Progenitor cell of endocrine pancreas (in vitro differentiated cells): ENCODE measurements at regions not wholly inside any gene's neighbourhood (a gene's known extent, or its start where the extent isn't known, plus 50 kb on each side); places are given as distances from the start of the nearest gene placed in this dataset.

Experiments used
- DNase-seq: peaks from one replicate; pipeline ENCODE4 v3.0.0; 2021; ENCODE audit warnings: low spot score; ENCODE audit not compliant: unreplicated experiment
- H3K27ac Mint-ChIP-seq: 2 replicates; pipeline ENCODE4 v1.8.0; 2021; ENCODE audit warnings: mild to moderate bottlenecking, moderate library complexity, mixed read lengths
- H3K27me3 Mint-ChIP-seq: 2 replicates; pipeline ENCODE4 v1.8.0; 2021; ENCODE audit warnings: mixed read lengths
- H3K36me3 Mint-ChIP-seq: 2 replicates; pipeline ENCODE4 v1.8.0; 2022; ENCODE audit warnings: mixed read lengths; ENCODE audit not compliant: insufficient read depth
- H3K4me1 Mint-ChIP-seq: 2 replicates; pipeline ENCODE4 v1.8.0; 2021; ENCODE audit warnings: low read depth, mixed read lengths
- H3K4me3 Mint-ChIP-seq: 2 replicates; pipeline ENCODE4 v1.8.0; 2021; ENCODE audit warnings: low read depth, mild to moderate bottlenecking, moderate library complexity, mixed read lengths
- H3K9me3 Mint-ChIP-seq: 2 replicates; pipeline ENCODE4 v1.8.0; 2021; ENCODE audit warnings: low read depth, mixed read lengths
- CTCF ChIP-seq: fragments of 200-600 bp; sonication (generic); IDR thresholded peaks from one replicate; pipeline ENCODE4 v1.5.0; 2021; ENCODE audit warnings: antibody characterized with exemption, mild to moderate bottlenecking; ENCODE audit not compliant: unreplicated experiment

- H3K27ac Mint-ChIP-seq = no peak overlapping the region
- no peak for TF ChIP-seq CTCF
- no peak for DNase-seq
- H3K36me3 Mint-ChIP-seq = no peaks in the 10 kb centered on the region
- no peaks in the 10 kb centered on the region for H3K9me3 Mint-ChIP-seq
- H3K4me1 Mint-ChIP-seq = peaks cover 24% of the 10 kb centered on the region
- no peak overlapping the region for H3K4me3 Mint-ChIP-seq
- no peaks in the 10 kb centered on the region for H3K27me3 Mint-ChIP-seq
Measured at GRCh38 chr2:58903427-58903826, 662.3 kb upstream of the FANCL start.

- Mint-ChIP-seq H3K36me3 (no peaks in the 10 kb centered on the region), H3K9me3 (no peaks in the 10 kb centered on the region), H3K4me3 (no peak overlapping the region), H3K4me1 (peaks cover 19% of the 10 kb centered on the region), H3K27me3 (no peaks in the 10 kb centered on the region), H3K27ac (no peak overlapping the region)
- TF ChIP-seq CTCF = no peak
- no peak for DNase-seq
Measured at GRCh38 chr2:58900246-58901027, 659.3 kb upstream of the FANCL start.

GRCh38 chr2:58899692-58900091, 658.6 kb upstream of the FANCL start:
- Mint-ChIP-seq H3K9me3 (no peaks in the 10 kb centered on the region), H3K27me3 (no peaks in the 10 kb centered on the region), H3K4me3 (no peak overlapping the region), H3K4me1 (peaks cover 19% of the 10 kb centered on the region), H3K27ac (no peak overlapping the region), H3K36me3 (no peaks in the 10 kb centered on the region)
- no peak for TF ChIP-seq CTCF
- DNase-seq = no peak

- TF ChIP-seq CTCF = no peak
- no peak for DNase-seq
- H3K4me1 Mint-ChIP-seq = peaks cover 15% of the 10 kb centered on the region
- H3K9me3 Mint-ChIP-seq = no peaks in the 10 kb centered on the region
- no peak overlapping the region for H3K4me3 Mint-ChIP-seq
- H3K27me3 Mint-ChIP-seq = no peaks in the 10 kb centered on the region
- H3K27ac Mint-ChIP-seq = no peak overlapping the region
- no peaks in the 10 kb centered on the region for H3K36me3 Mint-ChIP-seq
Measured at GRCh38 chr2:58896638-58897037, 655.5 kb upstream of the FANCL start.

- Mint-ChIP-seq H3K27ac (no peak overlapping the region), H3K4me1 (peaks cover 19% of the 10 kb centered on the region), H3K27me3 (no peaks in the 10 kb centered on the region), H3K9me3 (no peaks in the 10 kb centered on the region), H3K4me3 (no peak overlapping the region), H3K36me3 (no peaks in the 10 kb centered on the region)
- DNase-seq = no peak
- no peak for TF ChIP-seq CTCF
Measured at GRCh38 chr2:58895857-58896256, 654.7 kb upstream of the FANCL start.
